ENCODE measurements at regions not wholly inside any gene's neighbourhood (a gene's known extent, or its start where the extent isn't known, plus 50 kb on each side); places are given as distances from the start of the nearest gene placed in this dataset.

DNA sequence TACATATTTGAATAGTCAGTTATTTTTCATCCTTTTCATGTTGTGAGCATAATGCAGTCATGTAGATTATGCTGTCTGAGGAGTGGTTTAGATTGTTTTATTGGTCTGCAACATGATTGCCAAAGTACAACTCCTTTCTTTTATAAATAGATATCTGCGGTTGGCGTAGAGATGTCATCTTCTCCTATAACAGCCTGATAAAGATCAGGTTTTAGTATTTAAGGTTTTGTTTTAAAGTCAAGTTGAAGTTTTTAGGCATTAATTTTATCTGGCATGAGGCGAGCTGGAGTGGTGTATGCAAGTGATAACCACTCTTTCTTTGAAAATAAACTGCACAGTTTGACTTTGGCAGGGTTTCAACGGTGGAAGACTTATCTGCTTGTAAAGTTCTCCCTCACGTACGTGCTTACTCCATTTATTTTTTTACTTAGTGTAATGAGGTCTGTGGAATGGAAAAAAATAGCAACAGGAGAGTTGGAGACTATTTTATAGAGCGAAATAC is 126.3 kb downstream of the FBXO8 start:
- BruUV-seq (replicated peaks): no TSS peak
- intact Hi-C loops (cut with micrococcal nuclease) (loop anchor here (2.0 to 10.0 kb wide), 4 partner anchors 150 to 652 kb away; no protein-coding TSS in a partner anchor), in situ Hi-C loops (cut with MboI) (no loop called here)
- under 1% methylated on average over 7 of the region's 7 CpGs for WGBS (ENCODE audit: insufficient coverage, low coverage, missing lambda C conversion rate)
- Histone ChIP-seq H4K20me1 (replicated peaks; ENCODE audit: control insufficient read depth, insufficient read depth, low read length) (no peaks in the 10 kb centered on the region), H3K9ac (ENCODE audit: insufficient read depth in 1 of 2, low read depth in 2 of 2, low read length in 2 of 2) (peak overlapping the region in 1 of 2 experiments; percentile 39; a peak in 1 of 4 replicates), H3K79me2 (ENCODE audit: control insufficient read depth, insufficient read depth, low read length) (no peaks in the 10 kb centered on the region), H3K36me3 (ENCODE audit: control insufficient read depth, insufficient read depth, low read length) (no peaks in the 10 kb centered on the region), H3K27ac (ENCODE audit: extremely low read depth, low read depth, low read length) (peak overlapping the region; percentile 59; the same call in 2 of the 3 replicates), H3K9me1 (ENCODE audit: control insufficient read depth, insufficient read depth, low read length) (no peaks in the 10 kb centered on the region), H3K27me3 (ENCODE audit: control insufficient read depth in 2 of 2, insufficient read depth in 2 of 2, low read length in 2 of 2) (no peaks in the 10 kb centered on the region), H3K9me3 (replicated peaks; ENCODE audit: control insufficient read depth, insufficient read depth, low read depth, low read length) (no peaks in the 10 kb centered on the region; the same call in 1 of the 2 replicates), H2AFZ (ENCODE audit: low read depth, low read length) (peak overlapping the region; percentile 80), H3K4me2 (ENCODE audit: insufficient read depth, low read length) (peak overlapping the region; percentile 50), H3K4me3 (no peak overlapping the region), H3K4me1 (replicated peaks in 1 of 2; ENCODE audit: control insufficient read depth in 2 of 2, insufficient read depth in 2 of 2, low read length in 2 of 2) (peaks cover 5 to 15% of the 10 kb centered on the region in 2 experiments)
- peak; percentile 89 for FAIRE-seq
- ATAC-seq: peak; percentile 86
- ChIA-PET CTCF (ENCODE audit: low intra/inter-chr PET ratio) (no interaction called here), POLR2A (no interaction called here)
- peak in 3 of 4 experiments; percentile 11 to 91 (median 44) for DNase-seq (ENCODE audit: extremely low read depth in 1 of 4, low spot score in 3 of 4)
- TF ChIP-seq CXXC5 (CRISPR knock-in tag; IDR thresholded peaks at IDR 0.05): peak; percentile 41; the same call in 1 of the 2 replicates
- peak; percentile 70 for TF ChIP-seq TAL1 (IDR thresholded peaks at IDR 0.05)
- peak; percentile 76 for TF ChIP-seq CBFA2T2 (conservative IDR thresholded peaks at IDR 0.05)
- TF ChIP-seq, protein P1, sequence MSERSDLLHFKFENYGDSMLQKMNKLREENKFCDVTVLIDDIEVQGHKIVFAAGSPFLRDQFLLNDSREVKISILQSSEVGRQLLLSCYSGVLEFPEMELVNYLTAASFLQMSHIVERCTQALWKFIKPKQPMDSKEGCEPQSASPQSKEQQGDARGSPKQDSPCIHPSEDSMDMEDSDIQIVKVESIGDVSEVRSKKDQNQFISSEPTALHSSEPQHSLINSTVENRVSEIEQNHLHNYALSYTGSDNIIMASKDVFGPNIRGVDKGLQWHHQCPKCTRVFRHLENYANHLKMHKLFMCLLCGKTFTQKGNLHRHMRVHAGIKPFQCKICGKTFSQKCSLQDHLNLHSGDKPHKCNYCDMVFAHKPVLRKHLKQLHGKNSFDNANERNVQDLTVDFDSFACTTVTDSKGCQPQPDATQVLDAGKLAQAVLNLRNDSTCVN (CRISPR knock-in tag; IDR thresholded peaks at IDR 0.05): no peak
- peak; percentile 87 for TF ChIP-seq MYBL2 (IDR thresholded peaks at IDR 0.05; ENCODE audit: low read depth)
- TF ChIP-seq MYBL2 (CRISPR knock-in tag; IDR thresholded peaks at IDR 0.05; ENCODE audit: borderline replicate concordance): no peak
- no peak for TF ChIP-seq HSF4 (CRISPR knock-in tag; IDR thresholded peaks at IDR 0.05; ENCODE audit: borderline replicate concordance)
- TF ChIP-seq, protein P2, sequence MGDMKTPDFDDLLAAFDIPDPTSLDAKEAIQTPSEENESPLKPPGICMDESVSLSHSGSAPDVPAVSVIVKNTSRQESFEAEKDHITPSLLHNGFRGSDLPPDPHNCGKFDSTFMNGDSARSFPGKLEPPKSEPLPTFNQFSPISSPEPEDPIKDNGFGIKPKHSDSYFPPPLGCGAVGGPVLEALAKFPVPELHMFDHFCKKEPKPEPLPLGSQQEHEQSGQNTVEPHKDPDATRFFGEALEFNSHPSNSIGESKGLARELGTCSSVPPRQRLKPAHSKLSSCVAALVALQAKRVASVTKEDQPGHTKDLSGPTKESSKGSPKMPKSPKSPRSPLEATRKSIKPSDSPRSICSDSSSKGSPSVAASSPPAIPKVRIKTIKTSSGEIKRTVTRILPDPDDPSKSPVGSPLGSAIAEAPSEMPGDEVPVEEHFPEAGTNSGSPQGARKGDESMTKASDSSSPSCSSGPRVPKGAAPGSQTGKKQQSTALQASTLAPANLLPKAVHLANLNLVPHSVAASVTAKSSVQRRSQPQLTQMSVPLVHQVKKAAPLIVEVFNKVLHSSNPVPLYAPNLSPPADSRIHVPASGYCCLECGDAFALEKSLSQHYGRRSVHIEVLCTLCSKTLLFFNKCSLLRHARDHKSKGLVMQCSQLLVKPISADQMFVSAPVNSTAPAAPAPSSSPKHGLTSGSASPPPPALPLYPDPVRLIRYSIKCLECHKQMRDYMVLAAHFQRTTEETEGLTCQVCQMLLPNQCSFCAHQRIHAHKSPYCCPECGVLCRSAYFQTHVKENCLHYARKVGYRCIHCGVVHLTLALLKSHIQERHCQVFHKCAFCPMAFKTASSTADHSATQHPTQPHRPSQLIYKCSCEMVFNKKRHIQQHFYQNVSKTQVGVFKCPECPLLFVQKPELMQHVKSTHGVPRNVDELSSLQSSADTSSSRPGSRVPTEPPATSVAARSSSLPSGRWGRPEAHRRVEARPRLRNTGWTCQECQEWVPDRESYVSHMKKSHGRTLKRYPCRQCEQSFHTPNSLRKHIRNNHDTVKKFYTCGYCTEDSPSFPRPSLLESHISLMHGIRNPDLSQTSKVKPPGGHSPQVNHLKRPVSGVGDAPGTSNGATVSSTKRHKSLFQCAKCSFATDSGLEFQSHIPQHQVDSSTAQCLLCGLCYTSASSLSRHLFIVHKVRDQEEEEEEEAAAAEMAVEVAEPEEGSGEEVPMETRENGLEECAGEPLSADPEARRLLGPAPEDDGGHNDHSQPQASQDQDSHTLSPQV (IDR thresholded peaks at IDR 0.05): peak; percentile 53; the same call in 1 of the 2 replicates
- TF ChIP-seq SMARCE1 (IDR thresholded peaks at IDR 0.05): peak; percentile 80
- peak in 1 of 2 experiments; percentile 41; a peak in 2 of 4 replicates for TF ChIP-seq KDM1A (IDR thresholded peaks at IDR 0.05)
- peak; percentile 83 for TF ChIP-seq TEAD4 (IDR thresholded peaks at IDR 0.05; ENCODE audit: low read length)
- TF ChIP-seq TEAD4 (CRISPR knock-in tag; IDR thresholded peaks at IDR 0.05; ENCODE audit: borderline replicate concordance): no peak
- TF ChIP-seq DPF2 (IDR thresholded peaks at IDR 0.05): peak; percentile 91
- 0 out of 2 replicates have a peak, but pooled peaks have one; percentile 53 for TF ChIP-seq EHMT2 (IDR thresholded peaks at IDR 0.05)
- TF ChIP-seq HES1 (IDR thresholded peaks at IDR 0.05; ENCODE audit: low read depth): no peak; the same call in 1 of the 2 replicates
- no peak for TF ChIP-seq MLLT1 (IDR thresholded peaks at IDR 0.05)
- peak in 1 of 2 experiments; percentile 52; a peak in 1 of 4 replicates for TF ChIP-seq HDAC1 (IDR thresholded peaks at IDR 0.05)

Data from K562 (cell line).